Glutamatergic neuron (in vitro differentiated cells): ENCODE measurements at regions not wholly inside any gene's neighbourhood (a gene's known extent, or its start where the extent isn't known, plus 50 kb on each side); places are given as distances from the start of the nearest gene placed in this dataset.

Experiments used
- DNase-seq: peaks from one replicate; pipeline ENCODE4 v3.0.0; 2022
- H3K27ac Mint-ChIP-seq: one replicate; pipeline ENCODE4 v1.8.0; 2020; ENCODE audit warnings: mild to moderate bottlenecking, mixed read lengths, inconsistent platforms; ENCODE audit not compliant: unreplicated experiment
- H3K27me3 Mint-ChIP-seq: one replicate; pipeline ENCODE4 v1.8.0; 2020; ENCODE audit warnings: mild to moderate bottlenecking, moderate library complexity, mixed read lengths, inconsistent platforms; ENCODE audit not compliant: unreplicated experiment
- H3K36me3 Mint-ChIP-seq: one replicate; pipeline ENCODE4 v1.8.0; 2020; ENCODE audit warnings: mild to moderate bottlenecking, mixed read lengths, inconsistent platforms; ENCODE audit not compliant: unreplicated experiment
- H3K4me1 Mint-ChIP-seq: one replicate; pipeline ENCODE4 v1.8.0; 2020; ENCODE audit warnings: mild to moderate bottlenecking, low read depth, mixed read lengths, inconsistent platforms; ENCODE audit not compliant: unreplicated experiment
- H3K4me3 Mint-ChIP-seq: one replicate; pipeline ENCODE4 v1.8.0; 2020; ENCODE audit warnings: mild to moderate bottlenecking, mixed read lengths, inconsistent platforms; ENCODE audit not compliant: unreplicated experiment
- H3K9me3 Mint-ChIP-seq: one replicate; pipeline ENCODE4 v1.8.0; 2020; ENCODE audit warnings: mild to moderate bottlenecking, moderate library complexity, mixed read lengths, inconsistent platforms; ENCODE audit not compliant: unreplicated experiment
- TF ChIP-seq, protein P1 (sequence below): fragments of 200-600 bp; sonication (generic); IDR thresholded peaks from one replicate; pipeline ENCODE4 v1.5.0; 2021; ENCODE audit not compliant: partially characterized antibody, unreplicated experiment

DNA sequence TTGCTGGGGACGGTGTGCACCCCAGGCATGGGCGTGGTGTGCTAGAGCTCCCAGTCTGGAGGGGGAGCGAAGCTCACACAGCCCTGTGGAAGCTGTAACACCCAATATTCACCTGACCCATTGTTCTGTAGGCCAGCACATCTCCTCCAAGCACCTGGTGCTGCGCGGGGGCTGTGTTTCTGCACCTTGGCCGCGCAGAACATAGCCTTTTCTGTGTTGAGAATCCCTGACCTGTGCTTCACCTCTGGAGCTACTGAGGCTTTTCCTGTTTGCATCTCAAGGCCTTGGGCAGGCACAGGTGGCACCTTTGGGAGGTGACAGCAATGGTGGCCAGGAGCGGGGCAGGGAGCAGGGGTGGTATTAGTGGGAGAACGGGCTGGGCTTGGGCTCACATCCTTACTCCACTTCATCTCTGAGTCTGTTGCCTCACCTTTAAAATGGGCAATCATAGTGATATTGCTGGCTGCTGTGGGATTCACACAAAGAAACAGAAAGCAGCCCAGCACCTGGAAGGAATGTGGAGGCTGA lies 343.9 kb upstream of the AJAP1 start:
- TF ChIP-seq, protein P1, sequence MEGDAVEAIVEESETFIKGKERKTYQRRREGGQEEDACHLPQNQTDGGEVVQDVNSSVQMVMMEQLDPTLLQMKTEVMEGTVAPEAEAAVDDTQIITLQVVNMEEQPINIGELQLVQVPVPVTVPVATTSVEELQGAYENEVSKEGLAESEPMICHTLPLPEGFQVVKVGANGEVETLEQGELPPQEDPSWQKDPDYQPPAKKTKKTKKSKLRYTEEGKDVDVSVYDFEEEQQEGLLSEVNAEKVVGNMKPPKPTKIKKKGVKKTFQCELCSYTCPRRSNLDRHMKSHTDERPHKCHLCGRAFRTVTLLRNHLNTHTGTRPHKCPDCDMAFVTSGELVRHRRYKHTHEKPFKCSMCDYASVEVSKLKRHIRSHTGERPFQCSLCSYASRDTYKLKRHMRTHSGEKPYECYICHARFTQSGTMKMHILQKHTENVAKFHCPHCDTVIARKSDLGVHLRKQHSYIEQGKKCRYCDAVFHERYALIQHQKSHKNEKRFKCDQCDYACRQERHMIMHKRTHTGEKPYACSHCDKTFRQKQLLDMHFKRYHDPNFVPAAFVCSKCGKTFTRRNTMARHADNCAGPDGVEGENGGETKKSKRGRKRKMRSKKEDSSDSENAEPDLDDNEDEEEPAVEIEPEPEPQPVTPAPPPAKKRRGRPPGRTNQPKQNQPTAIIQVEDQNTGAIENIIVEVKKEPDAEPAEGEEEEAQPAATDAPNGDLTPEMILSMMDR: no peak
- no peaks in the 10 kb centered on the region for H3K4me1 Mint-ChIP-seq
- DNase-seq: no peak
- H3K9me3 Mint-ChIP-seq: peaks cover 17% of the 10 kb centered on the region
- no peak overlapping the region for H3K27ac Mint-ChIP-seq
- H3K27me3 Mint-ChIP-seq: no peaks in the 10 kb centered on the region
- H3K4me3 Mint-ChIP-seq: no peak overlapping the region
- peaks cover 12% of the 10 kb centered on the region for H3K36me3 Mint-ChIP-seq

DNA sequence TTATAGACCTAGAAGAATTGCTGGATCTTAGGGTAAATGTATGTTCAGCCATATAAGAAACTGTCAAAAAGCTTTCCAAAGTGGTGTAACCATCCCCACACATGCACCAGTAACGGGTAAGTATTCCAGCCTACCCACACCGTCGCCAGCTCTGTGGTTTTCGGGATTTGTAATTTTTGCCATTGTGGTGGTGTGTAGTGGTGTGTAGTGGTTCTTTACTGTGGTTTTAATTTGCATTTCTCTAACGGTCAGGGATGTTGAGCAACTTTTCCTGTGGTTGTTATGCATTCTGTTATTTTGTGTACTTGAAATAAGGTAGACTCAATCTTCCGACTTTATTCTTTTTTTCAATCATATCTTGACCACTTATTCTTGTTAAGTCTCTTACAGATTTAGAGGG lies 342.4 kb upstream of the AJAP1 start:
- Mint-ChIP-seq H3K36me3 (peaks cover 12% of the 10 kb centered on the region), H3K27me3 (no peaks in the 10 kb centered on the region), H3K27ac (no peak overlapping the region), H3K4me1 (no peaks in the 10 kb centered on the region), H3K9me3 (peaks cover 16% of the 10 kb centered on the region), H3K4me3 (no peak overlapping the region)
- TF ChIP-seq, protein P1: no peak
- no peak for DNase-seq

DNA sequence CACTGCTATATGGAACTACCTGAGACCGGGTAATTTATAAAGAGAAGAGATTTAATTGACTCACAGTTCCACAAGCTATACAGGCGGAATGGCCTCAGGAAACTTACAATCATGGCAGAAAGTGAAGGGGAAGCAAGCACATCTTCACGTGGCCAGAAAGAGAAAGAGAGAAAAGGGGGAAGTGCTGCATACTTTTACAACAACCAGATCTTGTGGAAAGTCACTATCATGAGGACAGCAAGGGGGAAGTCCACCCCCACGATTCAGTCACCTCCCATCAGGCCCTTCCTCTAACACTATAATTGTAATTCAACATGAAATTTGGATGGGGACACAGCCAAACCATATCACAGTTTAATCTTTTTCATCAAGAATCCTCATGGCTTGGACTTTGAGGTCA lies 339.2 kb upstream of the AJAP1 start:
- peaks cover 12% of the 10 kb centered on the region for H3K36me3 Mint-ChIP-seq
- TF ChIP-seq, protein P1: no peak

DNA sequence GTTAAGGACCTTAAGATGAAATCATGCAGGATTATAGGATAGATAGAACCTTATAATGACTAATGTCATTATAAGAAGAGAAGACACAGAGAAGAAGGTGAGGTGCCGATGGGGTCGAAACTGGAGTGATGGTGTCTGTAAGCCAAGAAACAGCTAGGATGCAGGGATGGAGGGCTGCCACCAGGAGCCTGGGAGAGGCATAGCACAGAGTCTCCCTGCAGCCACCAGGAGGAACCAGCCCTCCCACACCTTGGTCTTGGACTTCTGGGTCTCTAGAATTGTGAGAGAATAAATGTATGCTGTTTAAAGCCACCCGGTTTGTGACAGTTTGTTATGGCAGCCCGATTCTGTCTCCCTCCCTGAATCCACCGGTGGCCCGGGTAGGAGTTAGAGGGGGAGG lies 337.2 kb upstream of the AJAP1 start:
- Mint-ChIP-seq H3K27me3 (peaks cover 4% of the 10 kb centered on the region), H3K36me3 (peaks cover 7% of the 10 kb centered on the region), H3K4me3 (no peak overlapping the region), H3K4me1 (no peaks in the 10 kb centered on the region), H3K27ac (no peak overlapping the region), H3K9me3 (peaks cover 17% of the 10 kb centered on the region)
- TF ChIP-seq, protein P1: no peak
- no peak for DNase-seq

More for the DNA sequence above, 339.2 kb upstream of the AJAP1 start:
- H3K4me3 Mint-ChIP-seq: no peak overlapping the region
- no peak overlapping the region for H3K27ac Mint-ChIP-seq
- H3K27me3 Mint-ChIP-seq: no peaks in the 10 kb centered on the region
- H3K9me3 Mint-ChIP-seq: peaks cover 18% of the 10 kb centered on the region
- H3K4me1 Mint-ChIP-seq: no peaks in the 10 kb centered on the region
- no peak for DNase-seq

DNA sequence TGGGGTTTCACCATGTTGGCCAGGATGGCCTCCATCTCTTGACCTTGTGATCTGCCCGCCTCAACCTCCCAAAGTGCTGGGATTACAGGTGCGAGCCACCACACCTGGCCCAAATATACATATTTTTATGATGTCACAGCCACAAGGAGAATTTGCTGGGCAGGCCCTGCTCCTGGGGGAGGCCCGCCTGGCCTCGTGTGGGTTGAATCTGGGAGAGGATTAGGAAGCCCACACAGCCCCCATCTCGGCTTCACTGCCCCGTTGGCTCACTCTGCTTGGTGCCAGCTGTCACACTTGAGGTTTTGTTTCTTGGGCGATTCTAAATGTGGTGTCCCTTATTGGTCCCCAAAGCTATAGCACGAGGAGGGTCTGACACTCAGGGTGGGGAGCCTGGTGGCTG lies 335.7 kb upstream of the AJAP1 start:
- Mint-ChIP-seq H3K36me3 (peaks cover 7% of the 10 kb centered on the region), H3K27me3 (peaks cover 4% of the 10 kb centered on the region), H3K27ac (no peak overlapping the region), H3K9me3 (peaks cover 16% of the 10 kb centered on the region), H3K4me3 (no peak overlapping the region), H3K4me1 (no peaks in the 10 kb centered on the region)
- TF ChIP-seq, protein P1: no peak
- no peak for DNase-seq
